22Rv1 (cell line): ENCODE measurements at regions not wholly inside any gene's neighbourhood (a gene's known extent, or its start where the extent isn't known, plus 50 kb on each side); places are given as distances from the start of the nearest gene placed in this dataset.

Experiments used
- ZFX ChIP-seq: fragments of 450-650 bp; IDR thresholded peaks from 2 replicates; pipeline ENCODE4 v1.6.1; 2017; ENCODE audit warnings: antibody characterized with exemption, borderline replicate concordance
- TF ChIP-seq, protein P1 (sequence below): fragments of 450-650 bp; IDR thresholded peaks from 2 replicates; pipeline ENCODE4 v1.5.1; 2017; ENCODE audit warnings: mild to moderate bottlenecking

DNA sequence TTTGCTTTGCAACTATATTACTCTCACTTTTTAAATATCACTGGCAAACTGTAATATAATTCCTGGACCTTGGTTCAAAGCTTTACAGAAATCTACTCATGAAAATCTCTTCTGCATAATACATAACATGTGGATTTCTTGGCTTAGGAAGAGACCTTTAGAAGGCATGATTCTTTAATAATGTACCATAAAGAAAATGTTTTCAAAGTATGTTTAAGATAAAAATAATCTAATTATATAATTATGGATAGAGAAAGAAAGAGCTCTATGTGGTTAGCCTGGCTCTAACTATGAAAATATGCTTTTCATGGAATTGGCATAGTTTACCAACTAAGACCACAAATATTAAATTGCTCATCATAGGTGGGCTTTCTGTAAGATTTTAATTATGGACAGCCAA lies 817.8 kb downstream of the TLE1 start:
- TF ChIP-seq, protein P1, sequence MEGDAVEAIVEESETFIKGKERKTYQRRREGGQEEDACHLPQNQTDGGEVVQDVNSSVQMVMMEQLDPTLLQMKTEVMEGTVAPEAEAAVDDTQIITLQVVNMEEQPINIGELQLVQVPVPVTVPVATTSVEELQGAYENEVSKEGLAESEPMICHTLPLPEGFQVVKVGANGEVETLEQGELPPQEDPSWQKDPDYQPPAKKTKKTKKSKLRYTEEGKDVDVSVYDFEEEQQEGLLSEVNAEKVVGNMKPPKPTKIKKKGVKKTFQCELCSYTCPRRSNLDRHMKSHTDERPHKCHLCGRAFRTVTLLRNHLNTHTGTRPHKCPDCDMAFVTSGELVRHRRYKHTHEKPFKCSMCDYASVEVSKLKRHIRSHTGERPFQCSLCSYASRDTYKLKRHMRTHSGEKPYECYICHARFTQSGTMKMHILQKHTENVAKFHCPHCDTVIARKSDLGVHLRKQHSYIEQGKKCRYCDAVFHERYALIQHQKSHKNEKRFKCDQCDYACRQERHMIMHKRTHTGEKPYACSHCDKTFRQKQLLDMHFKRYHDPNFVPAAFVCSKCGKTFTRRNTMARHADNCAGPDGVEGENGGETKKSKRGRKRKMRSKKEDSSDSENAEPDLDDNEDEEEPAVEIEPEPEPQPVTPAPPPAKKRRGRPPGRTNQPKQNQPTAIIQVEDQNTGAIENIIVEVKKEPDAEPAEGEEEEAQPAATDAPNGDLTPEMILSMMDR: no peak
- TF ChIP-seq ZFX: no peak
